NCI-H1092 treated with DMSO at 0.1 percent for 48 hours (cell line): ENCODE measurements at regions not wholly inside any gene's neighbourhood (a gene's known extent, or its start where the extent isn't known, plus 50 kb on each side); places are given as distances from the start of the nearest gene placed in this dataset.

Experiments used
- DNase-seq: peaks from one replicate; lab custom pipeline; 2025; lab: John Stamatoyannopoulos, UW

DNA sequence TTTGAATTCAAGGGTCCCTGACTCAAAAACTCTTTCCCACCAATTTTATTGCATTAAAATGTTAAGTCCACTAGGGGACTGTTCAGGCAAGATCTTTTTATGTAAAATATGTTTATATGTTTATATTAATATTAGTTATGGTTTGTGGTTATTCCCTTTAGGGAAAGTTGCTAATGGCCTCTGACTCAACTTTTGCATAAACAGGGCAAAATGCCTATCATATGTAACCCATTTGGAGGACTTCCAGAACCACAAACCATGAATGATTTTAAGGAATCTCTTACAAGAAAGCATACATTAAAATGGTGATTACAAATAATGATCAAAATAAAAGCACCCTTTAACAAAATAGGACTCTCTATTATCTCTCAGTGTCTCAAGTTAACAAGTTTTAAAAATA, 1484.5 kb upstream of the ZEB2 start:
- DNase-seq = no peak

DNA sequence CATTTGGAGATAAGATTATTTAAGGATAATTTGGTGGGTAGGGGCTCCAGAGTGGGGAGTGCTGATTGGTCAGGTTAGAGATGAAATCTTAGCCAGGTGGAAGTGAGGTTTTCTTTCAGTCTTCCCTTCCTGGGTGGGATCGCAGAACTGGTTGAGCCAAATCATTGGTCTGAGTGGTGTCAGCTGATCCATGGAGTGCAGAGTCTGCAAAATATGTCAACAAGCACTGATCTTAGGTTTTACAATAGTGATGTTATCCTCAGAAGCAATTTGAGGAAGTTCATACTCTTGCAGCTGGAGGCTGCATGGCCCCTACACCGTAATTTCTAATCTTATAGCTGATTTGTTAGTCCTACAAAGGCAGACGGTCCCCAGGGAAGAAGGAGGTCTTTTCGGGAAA, 1483.4 kb upstream of the ZEB2 start:
- DNase-seq = no peak

DNA sequence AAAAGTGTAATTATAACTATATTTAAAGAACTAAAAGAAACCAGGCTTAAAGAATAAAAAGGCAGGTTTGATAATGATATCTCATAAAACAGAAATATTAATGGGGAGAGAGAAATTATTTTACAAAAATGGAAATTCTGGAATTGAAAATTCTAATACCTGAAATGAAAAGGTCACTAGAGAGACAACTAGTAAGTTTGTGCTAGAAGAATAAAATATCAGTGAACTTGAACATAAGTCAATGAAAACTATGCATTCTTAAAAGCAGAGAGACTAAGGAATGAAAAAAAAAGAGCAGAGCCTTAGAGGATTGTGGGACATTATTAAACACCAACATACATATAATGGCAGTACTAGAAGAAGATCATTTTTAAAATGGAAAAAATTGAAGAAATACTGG, 1475.0 kb upstream of the ZEB2 start:
- no peak for DNase-seq

GRCh38 chr2:145992572-145992971, 1472.7 kb upstream of the ZEB2 start:
- no peak for DNase-seq

- no peak for DNase-seq
Measured at GRCh38 chr2:145987793-145988192, 1467.9 kb upstream of the ZEB2 start.

- DNase-seq = no peak
Measured at GRCh38 chr2:145985517-145985916, 1465.6 kb upstream of the ZEB2 start.

- no peak for DNase-seq
Measured at GRCh38 chr2:145984580-145984979, 1464.7 kb upstream of the ZEB2 start.

GRCh38 chr2:145980318-145980717, 1460.4 kb upstream of the ZEB2 start:
- no peak for DNase-seq

GRCh38 chr2:145975406-145975805, 1455.5 kb upstream of the ZEB2 start:
- no peak for DNase-seq

DNA sequence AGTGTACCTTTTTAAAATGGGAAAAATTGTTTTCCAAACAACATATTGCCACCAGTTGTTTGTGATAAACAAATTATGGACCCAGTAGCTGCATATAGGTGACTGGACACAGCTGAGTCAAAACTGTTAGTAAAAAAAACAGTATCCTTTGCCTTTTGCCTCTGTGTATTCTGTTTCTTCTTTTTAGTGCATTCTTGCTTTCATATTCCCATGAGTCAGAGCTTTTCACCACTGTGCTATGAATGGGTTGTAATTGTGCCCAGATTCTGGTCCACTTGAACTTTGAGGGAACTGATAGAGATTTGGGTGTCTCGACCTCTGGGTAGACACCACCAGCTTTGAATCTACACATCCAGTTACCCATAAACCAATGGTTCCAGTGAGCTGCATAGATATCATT, 1441.9 kb upstream of the ZEB2 start:
- DNase-seq = no peak

- no peak for DNase-seq
Measured at GRCh38 chr2:145960479-145961163, 1440.7 kb upstream of the ZEB2 start.

- DNase-seq = no peak
Measured at GRCh38 chr2:145958611-145959010, 1438.7 kb upstream of the ZEB2 start.

DNA sequence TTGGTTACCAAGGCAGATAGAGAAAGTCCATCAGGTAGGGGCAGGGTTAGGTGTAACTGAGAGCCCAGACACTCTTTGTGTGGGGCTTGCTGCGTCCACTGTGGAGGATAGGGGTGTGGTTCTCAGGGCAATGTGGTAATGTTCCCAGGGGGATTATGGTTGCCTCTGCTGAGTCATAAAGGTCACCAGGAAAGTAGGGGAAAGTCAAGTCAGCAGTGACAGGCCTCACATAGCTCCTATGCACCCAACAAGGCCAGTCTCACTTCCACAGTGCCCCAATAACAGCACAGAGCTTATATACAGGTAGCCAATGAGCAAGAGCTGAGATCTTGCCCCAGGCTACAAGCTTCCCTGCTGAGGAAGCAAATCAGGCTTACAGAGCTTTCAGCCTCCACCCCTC, 1438.0 kb upstream of the ZEB2 start:
- DNase-seq = no peak

DNA sequence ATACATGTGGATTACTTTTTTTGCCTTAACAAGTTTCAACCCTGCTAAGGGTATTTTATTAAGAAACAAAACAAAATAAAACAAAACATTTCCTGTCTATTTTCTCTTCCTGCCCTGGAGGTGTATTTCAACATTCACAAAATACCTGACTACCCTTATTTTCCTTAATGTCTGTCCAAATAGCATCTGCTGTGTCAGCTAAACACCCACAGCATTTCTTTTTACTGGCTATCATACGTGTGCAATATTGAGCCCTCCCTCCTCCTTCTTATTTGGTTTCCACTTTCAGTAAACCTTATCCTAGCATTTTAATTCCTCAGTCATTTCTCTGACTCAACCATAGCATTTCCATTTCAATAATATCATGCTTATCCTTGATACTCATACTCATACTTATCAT, 1420.0 kb upstream of the ZEB2 start:
- DNase-seq = no peak

DNA sequence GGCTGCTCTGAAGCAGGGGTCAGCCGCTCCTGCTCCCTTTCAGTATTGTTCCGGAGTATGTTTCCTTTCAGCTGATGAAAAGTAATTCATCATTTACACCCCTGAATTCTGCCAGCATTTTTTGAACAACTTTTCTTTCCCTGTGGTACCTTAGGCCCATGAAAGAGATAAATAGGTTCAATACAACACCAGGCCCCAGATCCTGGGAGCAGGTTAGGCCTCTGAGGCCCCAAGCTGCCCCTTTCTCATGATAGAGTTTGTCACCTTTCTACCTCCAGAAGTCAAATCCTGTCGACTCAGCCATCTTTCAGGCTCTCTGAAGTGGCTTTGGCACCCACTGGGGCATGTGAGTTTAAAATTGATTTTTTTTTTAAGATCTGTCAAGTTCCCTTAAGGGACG, 1415.1 kb upstream of the ZEB2 start:
- DNase-seq = no peak

DNA sequence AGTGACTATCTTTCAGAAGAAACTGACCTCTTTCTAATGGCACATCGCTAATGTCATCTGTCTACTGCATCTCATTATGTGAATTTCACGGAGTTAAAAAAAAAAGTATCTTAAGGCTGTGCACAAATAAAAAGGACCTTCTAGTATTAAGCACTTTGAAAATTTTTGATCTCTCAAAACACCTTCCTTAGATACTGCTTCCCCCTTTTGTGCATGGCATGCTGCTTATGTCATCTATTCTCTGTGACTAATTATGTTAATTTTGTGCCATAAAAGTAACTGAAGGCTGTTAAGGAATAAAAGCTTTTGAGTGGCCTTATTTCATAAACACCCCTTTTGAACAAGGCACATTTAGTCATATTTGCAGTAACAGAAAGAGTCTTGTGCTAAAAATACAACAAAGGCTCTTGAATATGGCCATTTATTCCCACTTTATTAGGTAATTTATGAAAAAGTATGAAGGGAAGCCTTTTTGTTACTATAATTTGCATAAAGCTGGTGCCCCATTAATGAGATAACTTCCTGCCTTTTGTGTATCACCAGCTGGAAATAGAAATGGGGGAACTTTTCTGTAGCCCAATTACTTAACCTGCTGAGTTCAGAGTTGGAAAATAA, 1412.0 kb upstream of the ZEB2 start:
- DNase-seq = no peak

GRCh38 chr2:145930318-145930717, 1410.4 kb upstream of the ZEB2 start:
- DNase-seq = no peak

DNA sequence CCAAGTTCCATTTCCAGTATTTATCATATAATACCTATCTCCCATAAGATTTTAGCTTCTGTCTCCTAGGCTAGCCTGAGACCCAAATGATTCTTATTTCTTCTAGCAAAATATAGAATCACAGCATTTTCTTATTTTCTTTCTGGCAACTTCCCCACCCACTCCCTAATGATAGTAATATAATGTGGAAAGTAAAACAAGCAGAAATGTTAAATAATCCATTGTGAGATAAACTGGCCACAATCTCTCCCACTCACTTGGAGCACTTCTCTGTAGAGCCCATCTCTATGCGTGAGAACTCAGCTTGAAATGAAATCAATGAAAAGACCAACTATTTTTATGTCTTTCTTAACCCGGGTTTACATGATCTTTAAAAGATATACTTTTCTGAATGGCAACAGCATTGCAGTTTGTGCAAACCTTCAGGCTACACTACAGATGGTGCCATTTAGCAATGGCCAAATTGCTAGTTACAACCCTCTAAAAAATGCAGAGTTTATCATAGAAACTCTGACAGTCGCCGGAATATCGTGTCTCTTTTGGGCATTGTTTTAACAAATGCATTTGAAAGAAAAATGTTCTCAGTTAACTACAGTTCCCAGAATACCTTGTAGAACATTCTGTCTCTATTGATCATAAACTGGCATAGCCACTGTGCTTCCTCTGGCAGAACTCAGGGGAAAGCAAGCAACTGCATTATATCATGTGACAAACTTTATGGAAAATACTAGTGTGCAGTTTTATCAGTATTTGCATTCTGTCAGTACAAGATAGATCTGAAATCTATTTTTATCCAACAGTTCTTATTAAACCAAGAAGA, 1407.4 kb upstream of the ZEB2 start:
- DNase-seq = no peak

DNA sequence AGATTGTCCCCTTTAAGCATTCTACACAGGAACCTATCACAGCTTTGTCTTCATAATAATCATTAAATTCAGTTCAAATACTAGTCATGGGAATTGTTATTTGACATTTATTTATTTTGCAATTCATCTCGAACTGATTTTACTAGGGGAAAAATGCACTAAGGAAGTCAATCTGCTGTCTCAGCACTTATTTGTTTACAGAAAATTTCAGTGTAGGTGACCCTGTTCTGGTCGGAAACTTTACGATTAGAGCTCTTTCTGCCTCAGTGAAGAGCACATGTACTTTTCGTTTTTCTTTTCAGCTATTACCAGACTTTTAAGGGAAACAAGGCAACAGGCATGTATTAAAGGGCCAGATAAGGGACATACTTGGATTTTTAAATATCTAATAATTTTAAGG, 1405.7 kb upstream of the ZEB2 start:
- no peak for DNase-seq

- no peak for DNase-seq
Measured at GRCh38 chr2:145919477-145919876, 1399.6 kb upstream of the ZEB2 start.

DNA sequence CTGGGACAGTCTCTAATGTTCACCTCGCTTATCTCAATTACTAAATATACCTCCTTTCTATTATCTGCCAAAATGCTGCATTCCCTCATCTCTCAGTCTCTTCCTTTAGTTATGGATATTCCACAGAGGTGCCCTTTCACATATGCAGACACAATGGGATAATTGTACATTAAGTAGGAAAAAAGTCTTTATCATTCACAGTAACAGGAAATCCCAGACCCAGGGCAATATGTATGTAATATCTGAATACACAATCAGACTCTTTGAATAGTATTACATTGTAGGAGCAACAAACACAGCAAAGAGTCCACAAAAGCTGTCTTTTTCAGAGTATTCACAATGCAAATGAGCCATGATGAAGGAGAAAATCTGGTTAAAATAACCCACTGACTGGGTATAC, 1399.0 kb upstream of the ZEB2 start:
- no peak for DNase-seq

DNA sequence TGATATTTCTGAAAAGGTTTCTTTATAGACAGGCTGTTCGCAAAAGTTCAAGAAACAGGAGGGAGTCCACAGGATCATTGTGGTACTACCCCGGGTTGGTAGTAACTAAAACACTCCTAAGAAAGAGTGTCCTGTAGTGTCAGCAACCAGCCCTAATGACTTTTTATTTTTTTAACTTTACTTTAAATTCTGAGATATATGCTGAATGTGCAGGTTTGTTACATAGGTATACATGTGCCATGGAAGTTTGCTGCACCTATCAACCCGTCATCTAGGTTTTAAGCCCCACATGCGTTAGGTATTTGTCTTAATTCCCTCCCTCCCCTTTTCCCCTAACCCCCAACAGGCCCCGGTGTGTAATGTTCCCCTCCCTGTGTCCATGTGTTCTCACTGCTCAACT, 1396.9 kb upstream of the ZEB2 start:
- no peak for DNase-seq

DNA sequence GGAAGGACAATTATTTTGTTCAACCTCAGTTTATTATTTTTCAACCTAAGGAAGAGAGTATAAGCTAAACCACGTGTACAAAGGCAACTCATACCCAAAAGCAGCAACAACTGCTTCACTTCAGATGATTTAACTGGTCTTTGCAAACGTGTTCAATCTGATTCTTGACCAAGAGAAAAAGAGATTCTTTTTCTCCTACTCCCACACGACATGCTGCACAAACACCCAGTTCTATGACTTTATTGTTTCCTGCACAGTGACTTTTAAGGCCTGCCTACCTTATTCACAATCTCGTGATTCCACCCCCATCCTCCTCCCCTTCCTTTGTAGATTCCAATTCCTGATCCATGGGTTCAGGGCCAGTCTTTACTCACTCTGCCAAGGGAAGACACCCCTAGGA, 1394.8 kb upstream of the ZEB2 start:
- no peak for DNase-seq
